GM20000 (cell line): ENCODE measurements at regions not wholly inside any gene's neighbourhood (a gene's known extent, or its start where the extent isn't known, plus 50 kb on each side); places are given as distances from the start of the nearest gene placed in this dataset.

Experiments
- DNase-seq: peaks from one replicate; pipeline ENCODE4 v3.0.0; 2012; ENCODE audit warnings: low spot score
- CTCF ChIP-seq: IDR thresholded peaks from 2 replicates; pipeline ENCODE4 v1.5.1; 2012; ENCODE audit warnings: mild to moderate bottlenecking, control low read depth; ENCODE audit errors: extremely low read depth, missing control alignments

- TF ChIP-seq CTCF: no peak
- DNase-seq: no peak
Measured at GRCh38 chr4:160143574-160143973, 1040.7 kb downstream of the RAPGEF2 start.

- no peak for DNase-seq
- TF ChIP-seq CTCF: no peak
Measured at GRCh38 chr4:160159457-160159856, 1056.6 kb downstream of the RAPGEF2 start.

GRCh38 chr4:160161026-160161425, 1058.1 kb downstream of the RAPGEF2 start:
- DNase-seq: no peak
- TF ChIP-seq CTCF: no peak

- TF ChIP-seq CTCF: no peak
- DNase-seq: no peak
Measured at GRCh38 chr4:160175064-160175643, 1072.3 kb downstream of the RAPGEF2 start.

- DNase-seq: no peak
- no peak for TF ChIP-seq CTCF
Measured at GRCh38 chr4:160180211-160180610, 1077.3 kb downstream of the RAPGEF2 start.

GRCh38 chr4:160182727-160183126, 1079.8 kb downstream of the RAPGEF2 start:
- no peak for DNase-seq
- TF ChIP-seq CTCF: no peak

- DNase-seq: no peak
- TF ChIP-seq CTCF: no peak
Measured at GRCh38 chr4:160184884-160185283, 1082.0 kb downstream of the RAPGEF2 start.

GRCh38 chr4:160193787-160194186, 1090.9 kb downstream of the RAPGEF2 start:
- no peak for TF ChIP-seq CTCF
- no peak for DNase-seq
